ENCODE measurements at regions not wholly inside any gene's neighbourhood (a gene's known extent, or its start where the extent isn't known, plus 50 kb on each side); places are given as distances from the start of the nearest gene placed in this dataset.

DNA sequence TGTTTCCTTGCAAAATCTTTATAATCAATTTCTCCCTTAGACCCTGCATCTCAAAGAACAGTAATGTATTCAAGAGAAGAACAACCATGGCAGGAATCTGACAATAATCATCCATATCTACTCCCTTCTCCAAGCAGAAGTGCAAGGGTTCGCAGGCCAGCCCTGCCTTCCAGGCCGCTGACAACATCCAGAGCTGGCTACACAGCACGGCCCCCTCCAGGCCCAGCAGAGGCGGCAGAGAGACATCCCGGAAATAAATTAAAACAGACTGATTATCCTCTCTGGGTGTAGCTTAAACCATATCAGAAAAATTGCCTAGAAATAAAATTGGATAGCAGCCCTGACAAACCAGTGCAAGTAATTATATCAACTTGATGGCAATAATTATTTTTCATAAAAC lies 223.3 kb downstream of the FAM43A start:
- TF ChIP-seq POLR2A (IDR thresholded peaks at IDR 0.05) (no peak), POLR2AphosphoS5 (IDR thresholded peaks at IDR 0.05) (no peak)
- TF ChIP-seq, protein P1, sequence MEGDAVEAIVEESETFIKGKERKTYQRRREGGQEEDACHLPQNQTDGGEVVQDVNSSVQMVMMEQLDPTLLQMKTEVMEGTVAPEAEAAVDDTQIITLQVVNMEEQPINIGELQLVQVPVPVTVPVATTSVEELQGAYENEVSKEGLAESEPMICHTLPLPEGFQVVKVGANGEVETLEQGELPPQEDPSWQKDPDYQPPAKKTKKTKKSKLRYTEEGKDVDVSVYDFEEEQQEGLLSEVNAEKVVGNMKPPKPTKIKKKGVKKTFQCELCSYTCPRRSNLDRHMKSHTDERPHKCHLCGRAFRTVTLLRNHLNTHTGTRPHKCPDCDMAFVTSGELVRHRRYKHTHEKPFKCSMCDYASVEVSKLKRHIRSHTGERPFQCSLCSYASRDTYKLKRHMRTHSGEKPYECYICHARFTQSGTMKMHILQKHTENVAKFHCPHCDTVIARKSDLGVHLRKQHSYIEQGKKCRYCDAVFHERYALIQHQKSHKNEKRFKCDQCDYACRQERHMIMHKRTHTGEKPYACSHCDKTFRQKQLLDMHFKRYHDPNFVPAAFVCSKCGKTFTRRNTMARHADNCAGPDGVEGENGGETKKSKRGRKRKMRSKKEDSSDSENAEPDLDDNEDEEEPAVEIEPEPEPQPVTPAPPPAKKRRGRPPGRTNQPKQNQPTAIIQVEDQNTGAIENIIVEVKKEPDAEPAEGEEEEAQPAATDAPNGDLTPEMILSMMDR (IDR thresholded peaks at IDR 0.05): no peak

Measured in prostate gland (tissue), 2 donors.